HG03066 (cell line): ENCODE measurements at regions not wholly inside any gene's neighbourhood (a gene's known extent, or its start where the extent isn't known, plus 50 kb on each side); places are given as distances from the start of the nearest gene placed in this dataset.
"Not testable (repeated sequence)": the region's sequence is repeated elsewhere in the genome, so short reads cannot be mapped to it uniquely, and the experiment has no call there.

Source experiments
- ATAC-seq: cut with Tn5 transposase; IDR thresholded peaks from one replicate; pipeline ENCODE4 v1.9.1; 2021; ENCODE audit warnings: low read depth; ENCODE audit not compliant: unreplicated experiment

GRCh38 chr9:82820186-82820585 is 242.8 kb downstream of the RASEF start:
- no peak for ATAC-seq

GRCh38 chr9:82829818-82830217 is 233.1 kb downstream of the RASEF start:
- no peak for ATAC-seq

GRCh38 chr9:82865524-82865923 is 197.4 kb downstream of the RASEF start:
- ATAC-seq: no peak

- ATAC-seq: no peak
Observed at GRCh38 chr9:82880336-82881050, 182.4 kb downstream of the RASEF start.

- no peak for ATAC-seq
Observed at GRCh38 chr9:82882138-82882537, 180.8 kb downstream of the RASEF start.

GRCh38 chr9:82882748-82883147 is 180.2 kb downstream of the RASEF start:
- ATAC-seq: no peak

GRCh38 chr9:82883436-82883835 is 179.5 kb downstream of the RASEF start:
- ATAC-seq: no peak

- not testable (repeated sequence) for ATAC-seq
Observed at GRCh38 chr9:82883974-82884373, 179.0 kb downstream of the RASEF start.

- no peak for ATAC-seq
Observed at GRCh38 chr9:82890401-82890800, 172.5 kb downstream of the RASEF start.

- no peak for ATAC-seq
Observed at GRCh38 chr9:82890865-82891264, 172.1 kb downstream of the RASEF start.

- no peak for ATAC-seq
Observed at GRCh38 chr9:82891321-82891720, 171.6 kb downstream of the RASEF start.

GRCh38 chr9:82893549-82893948 is 169.4 kb downstream of the RASEF start:
- no peak for ATAC-seq

- ATAC-seq: no peak
Observed at GRCh38 chr9:82894548-82894947, 168.4 kb downstream of the RASEF start.

- no peak for ATAC-seq
Observed at GRCh38 chr9:82894961-82895821, 167.8 kb downstream of the RASEF start.

GRCh38 chr9:82895822-82896110 is 167.2 kb downstream of the RASEF start:
- ATAC-seq: no peak

- no peak for ATAC-seq
Observed at GRCh38 chr9:82903503-82903902, 159.4 kb downstream of the RASEF start.

- ATAC-seq: no peak
Observed at GRCh38 chr9:82911996-82912395, 150.9 kb downstream of the RASEF start.

- ATAC-seq: no peak
Observed at GRCh38 chr9:82912645-82913044, 150.3 kb downstream of the RASEF start.

GRCh38 chr9:82916238-82916637 is 146.7 kb downstream of the RASEF start:
- ATAC-seq: not testable (repeated sequence)

GRCh38 chr9:82920154-82920553 is 142.8 kb downstream of the RASEF start:
- no peak for ATAC-seq

- ATAC-seq: no peak
Observed at GRCh38 chr9:82922686-82923085, 140.3 kb downstream of the RASEF start.
